HEK293 (cell line): ENCODE measurements at regions not wholly inside any gene's neighbourhood (a gene's known extent, or its start where the extent isn't known, plus 50 kb on each side); places are given as distances from the start of the nearest gene placed in this dataset.

Experiments used
- CTCF ChIA-PET: fragments of 350-600 bp; formaldehyde crosslinking; extraction: SDS; loops from one replicate; lab custom pipeline; 2021; ENCODE audit warnings: antibody characterized with exemption; lab: Yijun Ruan, JAX
- POLR2A ChIA-PET: fragments of 300-600 bp; formaldehyde crosslinking; extraction: SDS; loops from one replicate; lab custom pipeline; 2020; ENCODE audit warnings: antibody characterized with exemption, inconsistent platforms; lab: Yijun Ruan, JAX
- H3K27ac ChIP-seq: fragments of 200-500 bp; sonication (Bioruptor generic); 2 replicates; pipeline ENCODE4 v1.5.1; 2014; ENCODE audit warnings: low read depth, low read length, control low read depth, inconsistent platforms; ENCODE audit errors: extremely low read depth
- H3K36me3 ChIP-seq, 2 experiments: fragments of 200-500 bp in 1 of 2; sonication (Bioruptor generic) in 1 of 2; 1 replicate in 1 of 2; 2 replicates in 1 of 2; pipeline ENCODE4 v1.5.1; 2014 to 2017; ENCODE audit warnings: inconsistent platforms in 2 of 2, low read length in 2 of 2; ENCODE audit not compliant: control insufficient read depth in 2 of 2, insufficient read depth in 1 of 2
- H3K4me1 ChIP-seq: fragments of 200-500 bp; sonication (Bioruptor generic); 2 replicates; pipeline ENCODE4 v1.5.1; 2014; ENCODE audit warnings: mild to moderate bottlenecking, low read length, inconsistent platforms; ENCODE audit not compliant: control insufficient read depth, insufficient read depth
- H3K4me3 ChIP-seq: 2 replicates; pipeline ENCODE4 v1.5.1; 2011; ENCODE audit warnings: low read depth, mild to moderate bottlenecking, control low read depth, low read length, moderate library complexity
- H3K9me3 ChIP-seq: fragments of 200-500 bp; sonication (Bioruptor generic); 2 replicates; pipeline ENCODE4 v1.5.1; 2014; ENCODE audit warnings: low read depth, low read length, inconsistent platforms; ENCODE audit not compliant: control insufficient read depth, insufficient read depth
- FEZF1 ChIP-seq: fragments of 450-650 bp; formaldehyde crosslinking; IDR thresholded peaks from 2 replicates; pipeline ENCODE4 v1.5.1; 2016; ENCODE audit warnings: missing biosample characterization, missing genetic modification characterization
- KLF9 ChIP-seq: fragments of 450-650 bp; formaldehyde crosslinking; IDR thresholded peaks from 2 replicates; pipeline ENCODE4 v1.5.1; 2016; ENCODE audit warnings: missing biosample characterization, missing genetic modification characterization, low read depth
- SP3 ChIP-seq: fragments of 450-650 bp; formaldehyde crosslinking; IDR thresholded peaks from 2 replicates; pipeline ENCODE4 v1.5.1; 2016; ENCODE audit warnings: missing biosample characterization, missing genetic modification characterization
- YY2 ChIP-seq: fragments of 450-650 bp; formaldehyde crosslinking; IDR thresholded peaks from 2 replicates; pipeline ENCODE4 v1.5.1; 2016; ENCODE audit warnings: missing biosample characterization, missing genetic modification characterization
- ZBTB1 ChIP-seq: fragments of 450-650 bp; formaldehyde crosslinking; IDR thresholded peaks from 2 replicates; pipeline ENCODE4 v1.5.1; 2016; ENCODE audit warnings: missing biosample characterization, missing genetic modification characterization
- ZBTB20 ChIP-seq: fragments of 450-650 bp; formaldehyde crosslinking; IDR thresholded peaks from 2 replicates; pipeline ENCODE4 v1.5.1; 2016; ENCODE audit warnings: missing biosample characterization, missing genetic modification characterization
- ZNF223 ChIP-seq: fragments of 450-650 bp; formaldehyde crosslinking; IDR thresholded peaks from 2 replicates; pipeline ENCODE4 v1.5.1; 2016; ENCODE audit warnings: missing biosample characterization, missing genetic modification characterization
- ZNF529 ChIP-seq: fragments of 450-650 bp; formaldehyde crosslinking; IDR thresholded peaks from 2 replicates; pipeline ENCODE4 v1.5.1; 2017; ENCODE audit warnings: missing genetic modification characterization, missing biosample characterization; ENCODE audit not compliant: insufficient replicate concordance
- ZNF548 ChIP-seq: fragments of 450-650 bp; formaldehyde crosslinking; IDR thresholded peaks from 2 replicates; pipeline ENCODE4 v1.5.1; 2016; ENCODE audit warnings: missing biosample characterization, missing genetic modification characterization
- ZNF600 ChIP-seq: fragments of 450-650 bp; formaldehyde crosslinking; IDR thresholded peaks from 2 replicates; pipeline ENCODE4 v1.5.1; 2016; ENCODE audit warnings: missing biosample characterization, missing genetic modification characterization
- ZNF623 ChIP-seq: fragments of 450-650 bp; formaldehyde crosslinking; IDR thresholded peaks from 2 replicates; pipeline ENCODE4 v1.5.1; 2016; ENCODE audit warnings: missing biosample characterization, missing genetic modification characterization
- ZNF626 ChIP-seq: fragments of 450-650 bp; sonication (Bioruptor Pico); formaldehyde crosslinking; IDR thresholded peaks from 2 replicates; pipeline ENCODE4 v1.5.1; 2018; ENCODE audit warnings: missing biosample characterization, missing genetic modification characterization, inconsistent platforms
- ZNF658 ChIP-seq: fragments of 450-650 bp; formaldehyde crosslinking; IDR thresholded peaks from 2 replicates; pipeline ENCODE4; 2016; ENCODE audit warnings: missing biosample characterization, missing genetic modification characterization
- ZNF792 ChIP-seq: fragments of 450-650 bp; formaldehyde crosslinking; IDR thresholded peaks from 2 replicates; pipeline ENCODE4 v1.5.1; 2016; ENCODE audit warnings: missing biosample characterization, missing genetic modification characterization
- ZXDB ChIP-seq: fragments of 450-650 bp; formaldehyde crosslinking; IDR thresholded peaks from 2 replicates; pipeline ENCODE4 v1.5.1; 2016; ENCODE audit warnings: missing biosample characterization, missing genetic modification characterization
- TF ChIP-seq, protein P1 (sequence below): sonication (generic); formaldehyde crosslinking; IDR thresholded peaks from 2 replicates; pipeline ENCODE4 v1.8.1; 2022; ENCODE audit warnings: mild to moderate bottlenecking, moderate library complexity, missing genetic modification reagents
- TF ChIP-seq, protein P2 (sequence below): fragments of 450-650 bp; formaldehyde crosslinking; IDR thresholded peaks from 2 replicates; pipeline ENCODE4; 2016; ENCODE audit warnings: missing biosample characterization, missing genetic modification characterization
- TF ChIP-seq, protein P3 (sequence below): fragments of 450-650 bp; formaldehyde crosslinking; IDR thresholded peaks from 2 replicates; pipeline ENCODE4 v1.5.1; 2016; ENCODE audit warnings: missing biosample characterization, missing genetic modification characterization
- TF ChIP-seq, protein P4 (sequence below): fragments of 450-650 bp; formaldehyde crosslinking; IDR thresholded peaks from 2 replicates; pipeline ENCODE4 v1.5.1; 2017; ENCODE audit warnings: missing biosample characterization, mild to moderate bottlenecking, missing genetic modification characterization, moderate library complexity
- TF ChIP-seq, protein P5 (sequence below): fragments of 450-650 bp; formaldehyde crosslinking; IDR thresholded peaks from 2 replicates; pipeline ENCODE4 v1.5.1; 2017; ENCODE audit warnings: missing biosample characterization, missing genetic modification characterization
- TF ChIP-seq, protein P6 (sequence below): fragments of 450-650 bp; formaldehyde crosslinking; IDR thresholded peaks from 2 replicates; pipeline ENCODE4 v1.5.1; 2016; ENCODE audit warnings: missing biosample characterization, missing genetic modification characterization

DNA sequence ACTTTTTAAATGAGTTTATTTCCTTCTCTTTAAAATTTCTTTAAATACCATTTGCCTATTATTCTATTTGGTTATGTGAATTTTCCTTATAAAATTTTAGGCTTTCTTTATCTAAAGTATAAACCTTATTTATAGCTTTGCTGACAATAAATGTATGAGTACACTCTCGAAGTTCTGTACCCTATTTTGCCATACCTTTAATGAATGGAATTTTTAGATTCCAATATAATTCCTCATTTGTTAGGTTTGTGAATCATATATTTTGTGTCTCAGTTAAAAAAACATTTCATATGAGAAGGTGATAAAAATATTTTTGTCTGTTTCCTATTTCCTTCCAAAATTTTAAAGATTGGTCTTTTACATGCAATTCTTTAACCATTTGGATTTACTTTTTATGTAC, 427.4 kb upstream of the SLC8A1 start:
- no peak overlapping the region for H3K27ac ChIP-seq
- no peaks in the 10 kb centered on the region for H3K36me3 ChIP-seq
- TF ChIP-seq, protein P1, sequence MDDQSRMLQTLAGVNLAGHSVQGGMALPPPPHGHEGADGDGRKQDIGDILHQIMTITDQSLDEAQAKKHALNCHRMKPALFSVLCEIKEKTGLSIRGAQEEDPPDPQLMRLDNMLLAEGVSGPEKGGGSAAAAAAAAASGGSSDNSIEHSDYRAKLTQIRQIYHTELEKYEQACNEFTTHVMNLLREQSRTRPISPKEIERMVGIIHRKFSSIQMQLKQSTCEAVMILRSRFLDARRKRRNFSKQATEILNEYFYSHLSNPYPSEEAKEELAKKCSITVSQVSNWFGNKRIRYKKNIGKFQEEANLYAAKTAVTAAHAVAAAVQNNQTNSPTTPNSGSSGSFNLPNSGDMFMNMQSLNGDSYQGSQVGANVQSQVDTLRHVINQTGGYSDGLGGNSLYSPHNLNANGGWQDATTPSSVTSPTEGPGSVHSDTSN = no peak
- TF ChIP-seq ZNF223 (no peak), ZBTB20 (tag by site-specific recombination) (no peak), ZNF626 (no peak), ZBTB1 (tag by site-specific recombination) (no peak), ZNF548 (no peak), ZNF658 (tag by site-specific recombination) (no peak), KLF9 (tag by site-specific recombination) (no peak), YY2 (no peak), SP3 (tag by site-specific recombination) (no peak), ZNF792 (tag by site-specific recombination) (no peak), ZNF623 (no peak)
- TF ChIP-seq, protein P2, sequence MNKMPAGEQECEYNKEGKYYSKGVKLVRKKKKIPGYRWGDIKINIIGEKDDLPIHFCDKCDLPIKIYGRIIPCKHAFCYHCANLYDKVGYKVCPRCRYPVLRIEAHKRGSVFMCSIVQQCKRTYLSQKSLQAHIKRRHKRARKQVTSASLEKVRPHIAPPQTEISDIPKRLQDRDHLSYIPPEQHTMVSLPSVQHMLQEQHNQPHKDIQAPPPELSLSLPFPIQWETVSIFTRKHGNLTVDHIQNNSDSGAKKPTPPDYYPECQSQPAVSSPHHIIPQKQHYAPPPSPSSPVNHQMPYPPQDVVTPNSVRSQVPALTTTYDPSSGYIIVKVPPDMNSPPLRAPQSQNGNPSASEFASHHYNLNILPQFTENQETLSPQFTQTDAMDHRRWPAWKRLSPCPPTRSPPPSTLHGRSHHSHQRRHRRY (tag by site-specific recombination) = no peak
- TF ChIP-seq, protein P3, sequence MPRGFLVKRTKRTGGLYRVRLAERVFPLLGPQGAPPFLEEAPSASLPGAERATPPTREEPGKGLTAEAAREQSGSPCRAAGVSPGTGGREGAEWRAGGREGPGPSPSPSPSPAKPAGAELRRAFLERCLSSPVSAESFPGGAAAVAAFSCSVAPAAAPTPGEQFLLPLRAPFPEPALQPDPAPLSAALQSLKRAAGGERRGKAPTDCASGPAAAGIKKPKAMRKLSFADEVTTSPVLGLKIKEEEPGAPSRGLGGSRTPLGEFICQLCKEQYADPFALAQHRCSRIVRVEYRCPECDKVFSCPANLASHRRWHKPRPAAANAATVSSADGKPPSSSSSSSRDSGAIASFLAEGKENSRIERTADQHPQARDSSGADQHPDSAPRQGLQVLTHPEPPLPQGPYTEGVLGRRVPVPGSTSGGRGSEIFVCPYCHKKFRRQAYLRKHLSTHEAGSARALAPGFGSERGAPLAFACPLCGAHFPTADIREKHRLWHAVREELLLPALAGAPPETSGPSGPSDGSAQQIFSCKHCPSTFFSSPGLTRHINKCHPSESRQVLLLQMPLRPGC (tag by site-specific recombination) = no peak
- TF ChIP-seq, protein P4, sequence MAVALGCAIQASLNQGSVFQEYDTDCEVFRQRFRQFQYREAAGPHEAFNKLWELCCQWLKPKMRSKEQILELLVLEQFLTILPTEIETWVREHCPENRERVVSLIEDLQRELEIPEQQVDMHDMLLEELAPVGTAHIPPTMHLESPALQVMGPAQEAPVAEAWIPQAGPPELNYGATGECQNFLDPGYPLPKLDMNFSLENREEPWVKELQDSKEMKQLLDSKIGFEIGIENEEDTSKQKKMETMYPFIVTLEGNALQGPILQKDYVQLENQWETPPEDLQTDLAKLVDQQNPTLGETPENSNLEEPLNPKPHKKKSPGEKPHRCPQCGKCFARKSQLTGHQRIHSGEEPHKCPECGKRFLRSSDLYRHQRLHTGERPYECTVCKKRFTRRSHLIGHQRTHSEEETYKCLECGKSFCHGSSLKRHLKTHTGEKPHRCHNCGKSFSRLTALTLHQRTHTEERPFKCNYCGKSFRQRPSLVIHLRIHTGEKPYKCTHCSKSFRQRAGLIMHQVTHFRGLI (tag by site-specific recombination) = no peak
- H3K4me1 ChIP-seq = no peaks in the 10 kb centered on the region
- CTCF ChIA-PET = no interaction called here
- H3K4me3 ChIP-seq = no peak overlapping the region
- no peaks in the 10 kb centered on the region for H3K9me3 ChIP-seq
- POLR2A ChIA-PET = no interaction called here

DNA sequence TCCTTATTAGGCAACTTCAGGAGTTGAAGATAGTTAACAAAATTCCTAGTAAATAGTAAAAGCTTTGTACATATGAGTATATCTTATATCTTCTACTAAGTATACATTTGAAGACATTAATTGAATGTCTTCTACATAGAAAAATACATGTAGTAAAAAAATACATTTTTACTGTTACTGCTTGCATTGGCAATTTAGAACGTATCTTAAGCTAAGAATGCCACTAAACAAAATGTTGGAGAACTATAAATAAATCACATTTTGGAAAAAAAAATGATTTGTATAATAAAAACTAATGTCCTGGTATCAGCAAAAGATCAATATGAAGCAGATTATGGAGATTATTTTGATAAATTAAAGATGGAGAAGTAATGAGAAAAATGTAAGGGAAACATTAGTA, 434.2 kb upstream of the SLC8A1 start:
- POLR2A ChIA-PET = no interaction called here
- Histone ChIP-seq H3K27ac (no peak overlapping the region), H3K4me3 (no peak overlapping the region), H3K36me3 (no peaks in the 10 kb centered on the region), H3K9me3 (no peaks in the 10 kb centered on the region), H3K4me1 (no peaks in the 10 kb centered on the region)
- CTCF ChIA-PET = no interaction called here
- TF ChIP-seq, protein P5, sequence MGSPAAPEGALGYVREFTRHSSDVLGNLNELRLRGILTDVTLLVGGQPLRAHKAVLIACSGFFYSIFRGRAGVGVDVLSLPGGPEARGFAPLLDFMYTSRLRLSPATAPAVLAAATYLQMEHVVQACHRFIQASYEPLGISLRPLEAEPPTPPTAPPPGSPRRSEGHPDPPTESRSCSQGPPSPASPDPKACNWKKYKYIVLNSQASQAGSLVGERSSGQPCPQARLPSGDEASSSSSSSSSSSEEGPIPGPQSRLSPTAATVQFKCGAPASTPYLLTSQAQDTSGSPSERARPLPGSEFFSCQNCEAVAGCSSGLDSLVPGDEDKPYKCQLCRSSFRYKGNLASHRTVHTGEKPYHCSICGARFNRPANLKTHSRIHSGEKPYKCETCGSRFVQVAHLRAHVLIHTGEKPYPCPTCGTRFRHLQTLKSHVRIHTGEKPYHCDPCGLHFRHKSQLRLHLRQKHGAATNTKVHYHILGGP (tag by site-specific recombination) = no peak

DNA sequence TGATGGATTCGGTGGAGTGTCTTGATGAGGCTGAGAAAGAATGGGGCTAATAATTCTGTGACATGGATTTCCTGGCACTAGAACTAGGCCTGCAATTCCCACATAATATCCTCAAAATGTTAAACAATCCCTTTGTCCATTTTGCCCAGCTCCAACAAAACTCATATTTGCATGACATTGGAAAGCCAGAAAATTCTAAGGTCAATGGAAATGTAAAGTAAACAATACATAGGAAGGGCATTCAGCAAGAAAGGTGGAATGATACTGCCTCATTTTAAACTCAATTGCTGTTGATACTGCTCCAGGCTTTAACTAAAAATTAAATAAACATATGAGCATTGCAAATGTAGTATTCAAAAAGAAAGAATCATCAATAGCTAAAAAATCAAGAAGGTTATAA, 434.8 kb upstream of the SLC8A1 start:
- POLR2A ChIA-PET = no interaction called here
- TF ChIP-seq, protein P6, sequence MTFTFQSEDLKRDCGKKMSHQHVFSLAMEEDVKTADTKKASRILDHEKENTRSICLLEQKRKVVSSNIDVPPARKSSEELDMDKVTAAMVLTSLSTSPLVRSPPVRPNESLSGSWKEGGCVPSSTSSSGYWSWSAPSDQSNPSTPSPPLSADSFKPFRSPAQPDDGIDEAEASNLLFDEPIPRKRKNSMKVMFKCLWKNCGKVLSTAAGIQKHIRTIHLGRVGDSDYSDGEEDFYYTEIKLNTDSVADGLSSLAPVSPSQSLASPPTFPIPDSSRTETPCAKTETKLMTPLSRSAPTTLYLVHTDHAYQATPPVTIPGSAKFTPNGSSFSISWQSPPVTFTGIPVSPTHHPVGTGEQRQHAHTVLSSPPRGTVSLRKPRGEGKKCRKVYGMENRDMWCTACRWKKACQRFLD (tag by site-specific recombination) = no peak
- TF ChIP-seq FEZF1 (tag by site-specific recombination) = no peak
- TF ChIP-seq ZNF600 (tag by site-specific recombination) = no peak
- TF ChIP-seq ZXDB (tag by site-specific recombination) = no peak
- TF ChIP-seq ZNF529 (tag by site-specific recombination) = no peak
- Histone ChIP-seq H3K27ac (no peak overlapping the region), H3K4me1 (no peaks in the 10 kb centered on the region), H3K9me3 (no peaks in the 10 kb centered on the region), H3K4me3 (no peak overlapping the region), H3K36me3 (no peaks in the 10 kb centered on the region)
- CTCF ChIA-PET = interaction anchor here (0.8 kb wide), 1 partner anchor 13 kb away, joined by 6 read pairs; no protein-coding TSS in a partner anchor
